NB4 (cell line): ENCODE measurements at regions not wholly inside any gene's neighbourhood (a gene's known extent, or its start where the extent isn't known, plus 50 kb on each side); places are given as distances from the start of the nearest gene placed in this dataset.

ENCODE experiments used
- CTCF ChIP-seq: IDR thresholded peaks from one replicate; pipeline ENCODE4 v1.5.1; 2012; ENCODE audit warnings: low read depth, low read length
- POLR2A ChIP-seq: IDR thresholded peaks from 2 replicates; pipeline ENCODE4 v1.6.1; 2011; ENCODE audit warnings: mild to moderate bottlenecking; ENCODE audit not compliant: insufficient read length; ENCODE audit errors: extremely low read depth

DNA sequence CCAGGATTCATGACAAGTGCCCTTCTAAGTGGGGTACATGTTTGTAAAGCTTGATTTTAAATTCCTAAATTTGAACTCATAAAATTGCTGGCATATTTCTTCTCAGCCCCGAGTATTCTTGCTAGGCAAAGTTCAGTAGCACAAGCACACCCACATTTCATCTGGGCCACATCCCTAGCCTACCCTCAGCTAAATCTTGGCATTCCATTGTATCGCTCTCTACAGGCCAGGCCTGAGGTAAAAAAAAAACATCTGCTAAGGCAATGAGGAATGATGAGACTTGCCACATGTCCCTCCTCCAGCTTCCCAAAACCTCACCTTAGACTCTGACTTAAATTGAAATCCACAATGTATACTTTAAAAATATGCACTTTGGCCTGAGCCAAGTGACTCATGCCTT is 51.4 kb upstream of the VCX3B start:
- TF ChIP-seq CTCF: no peak
- no peak for TF ChIP-seq POLR2A
